ENCODE measurements at regions not wholly inside any gene's neighbourhood (a gene's known extent, or its start where the extent isn't known, plus 50 kb on each side); places are given as distances from the start of the nearest gene placed in this dataset.

- dilution Hi-C loops (cut with HindIII; ENCODE audit: low sequenced_read_pairs, unreplicated experiment) (no loop called here), intact Hi-C loops (cut with micrococcal nuclease) (no loop called here), in situ Hi-C loops (cut with MboI; ENCODE audit: low sequenced_read_pairs) (no loop called here)
- Histone ChIP-seq H2BK20ac (ENCODE audit: low read depth, low read length) (no peak overlapping the region), H3K79me1 (ENCODE audit: low read depth in 1 of 2, low read length in 2 of 2) (no peaks in the 10 kb centered on the region), H4K5ac (ENCODE audit: low read depth, low read length) (no peak overlapping the region), H3K4ac (ENCODE audit: low read depth, low read length) (no peak overlapping the region), H3K4me2 (ENCODE audit: low read depth, low read length) (no peak overlapping the region), H2AK9ac (replicated peaks; ENCODE audit: low read depth, low read length, poor library complexity) (no peak overlapping the region), H3K56ac (ENCODE audit: extremely low read depth, insufficient read depth, low read length) (no peak overlapping the region), H2AFZ (replicated peaks; ENCODE audit: low read length, poor library complexity) (no peak overlapping the region), H3K27ac (ENCODE audit: insufficient read depth, low read length) (no peak overlapping the region), H2BK5ac (ENCODE audit: low read depth, low read length, poor library complexity, severe bottlenecking) (no peak overlapping the region), H2BK120ac (ENCODE audit: low read depth, low read length) (no peak overlapping the region), H4K91ac (ENCODE audit: insufficient read depth, low read depth, low read length) (no peak overlapping the region), H2BK15ac (ENCODE audit: low read depth, low read length) (no peak overlapping the region), H3K18ac (ENCODE audit: low read depth, low read length) (no peak overlapping the region), H3K9me3 (ENCODE audit: control insufficient read depth, insufficient read depth, low read length) (no peaks in the 10 kb centered on the region), H3K23ac (ENCODE audit: low read depth, low read length) (no peak overlapping the region), H3K9ac (ENCODE audit: low read depth, low read length) (no peak overlapping the region), H3K27me3 (ENCODE audit: control insufficient read depth, insufficient read depth, low read length) (no peaks in the 10 kb centered on the region), H3K4me3 (ENCODE audit: insufficient read depth, low read depth, low read length) (no peak overlapping the region), H2AK5ac (ENCODE audit: low read depth, low read length) (no peak overlapping the region), H3K4me1 (ENCODE audit: control insufficient read depth, insufficient read depth, low read length) (no peaks in the 10 kb centered on the region), H4K20me1 (ENCODE audit: insufficient read depth, low read length) (no peaks in the 10 kb centered on the region), H3K36me3 (ENCODE audit: control insufficient read depth, insufficient read depth, low read length) (no peaks in the 10 kb centered on the region), H4K8ac (ENCODE audit: low read depth in 2 of 2, low read length in 2 of 2) (no peak overlapping the region), H3K14ac (replicated peaks; ENCODE audit: low read depth, low read length) (no peak overlapping the region), H3K9me1 (ENCODE audit: insufficient read depth, low read length) (no peaks in the 10 kb centered on the region)
- ATAC-seq (ENCODE audit: low read depth) = no peak
- no peak for DNase-seq
- no peak for TF ChIP-seq RFX5 (IDR thresholded peaks at IDR 0.05; ENCODE audit: low read depth, low read length)
- TF ChIP-seq ELK1 (IDR thresholded peaks at IDR 0.05; ENCODE audit: borderline replicate concordance, low read depth, low read length) = no peak
- TF ChIP-seq MAZ (IDR thresholded peaks at IDR 0.05; ENCODE audit: borderline replicate concordance, low read depth, low read length) = no peak
- TF ChIP-seq USF2 (IDR thresholded peaks at IDR 0.05; ENCODE audit: low read depth, low read length) = no peak
- no peak for TF ChIP-seq RCOR1 (IDR thresholded peaks at IDR 0.05; ENCODE audit: insufficient replicate concordance, low read length)
- no peak for TF ChIP-seq BHLHE40 (IDR thresholded peaks at IDR 0.05; ENCODE audit: low read depth, low read length)
- TF ChIP-seq CTCF (conservative IDR thresholded peaks at IDR 0.05; ENCODE audit: low read depth, low read length) = no peak
- TF ChIP-seq RAD21 (IDR thresholded peaks at IDR 0.05; ENCODE audit: low read length) = no peak
- no peak for TF ChIP-seq MXI1 (IDR thresholded peaks at IDR 0.05; ENCODE audit: borderline replicate concordance, low read depth, low read length)
- TF ChIP-seq FOS (IDR thresholded peaks at IDR 0.05; ENCODE audit: low read depth, low read length) = no peak
- TF ChIP-seq SMC3 (IDR thresholded peaks at IDR 0.05; ENCODE audit: low read depth, low read length) = no peak
- TF ChIP-seq NFE2L2 (IDR thresholded peaks at IDR 0.05; ENCODE audit: low read depth, low read length) = no peak
- no peak for TF ChIP-seq CEBPB (IDR thresholded peaks at IDR 0.05; ENCODE audit: low read depth, low read length)
- no peak for TF ChIP-seq MAFK (IDR thresholded peaks at IDR 0.05; ENCODE audit: low read depth, low read length)
- no peak for TF ChIP-seq POLR2A (IDR thresholded peaks at IDR 0.05; ENCODE audit: low read depth, low read length)
- TF ChIP-seq CHD1 (IDR thresholded peaks at IDR 0.05; ENCODE audit: low read depth, low read length) = no peak
- WGBS, 2 experiments (ENCODE audit: extremely low coverage in 2 of 2, insufficient read length in 1 of 2) = no CpG with 5 or more reads among the region's 1 CpG
- CTCF ChIA-PET = no interaction called here
- POLR2A ChIA-PET (ENCODE audit: unreplicated experiment) = no interaction called here
- BruUV-seq (replicated peaks) = no TSS peak
These were observed 1871.6 kb upstream of the AGA start for GRCh38 chr4:179313823-179314222.

Measured in IMR-90 (cell line).